GM19328 (cell line): ENCODE measurements at regions not wholly inside any gene's neighbourhood (a gene's known extent, or its start where the extent isn't known, plus 50 kb on each side); places are given as distances from the start of the nearest gene placed in this dataset.

Experiments
- ATAC-seq: cut with Tn5 transposase; IDR thresholded peaks from one replicate; pipeline ENCODE4 v1.9.1; 2021; ENCODE audit warnings: mild to moderate bottlenecking, moderate library complexity; ENCODE audit not compliant: unreplicated experiment

GRCh38 chr4:54487491-54487890 is 170.3 kb upstream of the KIT start:
- ATAC-seq = no peak

- no peak for ATAC-seq
Observed at GRCh38 chr4:54493862-54494261, 163.9 kb upstream of the KIT start.

GRCh38 chr4:54495091-54495490 is 162.7 kb upstream of the KIT start:
- no peak for ATAC-seq

- ATAC-seq = no peak
Observed at GRCh38 chr4:54495641-54496040, 162.1 kb upstream of the KIT start.

- no peak for ATAC-seq
Observed at GRCh38 chr4:54496412-54496811, 161.3 kb upstream of the KIT start.

GRCh38 chr4:54497947-54498346 is 159.8 kb upstream of the KIT start:
- ATAC-seq = no peak

- ATAC-seq = no peak
Observed at GRCh38 chr4:54498661-54499111, 159.1 kb upstream of the KIT start.

GRCh38 chr4:54499308-54500074 is 158.3 kb upstream of the KIT start:
- ATAC-seq = no peak

- no peak for ATAC-seq
Observed at GRCh38 chr4:54505362-54505761, 152.4 kb upstream of the KIT start.

- no peak for ATAC-seq
Observed at GRCh38 chr4:54505996-54506395, 151.8 kb upstream of the KIT start.

GRCh38 chr4:54509057-54509456 is 148.7 kb upstream of the KIT start:
- ATAC-seq = no peak

GRCh38 chr4:54513204-54513603 is 144.6 kb upstream of the KIT start:
- ATAC-seq = no peak

GRCh38 chr4:54513741-54514140 is 144.0 kb upstream of the KIT start:
- ATAC-seq = no peak

- ATAC-seq = no peak
Observed at GRCh38 chr4:54516556-54517215, 141.1 kb upstream of the KIT start.

- ATAC-seq = no peak
Observed at GRCh38 chr4:54517781-54518444, 139.8 kb upstream of the KIT start.

- ATAC-seq = no peak
Observed at GRCh38 chr4:54525602-54526001, 132.2 kb upstream of the KIT start.

GRCh38 chr4:54526560-54526959 is 131.2 kb upstream of the KIT start:
- ATAC-seq = no peak

- no peak for ATAC-seq
Observed at GRCh38 chr4:54527532-54527931, 130.2 kb upstream of the KIT start.

- peak; percentile 63 for ATAC-seq
Observed at GRCh38 chr4:54539500-54540029, 118.2 kb upstream of the KIT start.

GRCh38 chr4:54540931-54541330 is 116.8 kb upstream of the KIT start:
- ATAC-seq = no peak

- no peak for ATAC-seq
Observed at GRCh38 chr4:54541426-54542118, 116.2 kb upstream of the KIT start.
